Right lobe of liver (tissue), 6 donors: ENCODE measurements at regions not wholly inside any gene's neighbourhood (a gene's known extent, or its start where the extent isn't known, plus 50 kb on each side); places are given as distances from the start of the nearest gene placed in this dataset.
"Not testable (repeated sequence)": the region's sequence is repeated elsewhere in the genome, so short reads cannot be mapped to it uniquely, and the experiment has no call there.

Experiments used
- ATAC-seq, 4 donors: fragments of 200-7000 bp; cut with Tn5 transposase; one replicate each; pipeline ENCODE4 v1.9.1; 2020; ENCODE audit warnings: mild to moderate bottlenecking in 4 of 4, moderate library complexity in 4 of 4
- DNase-seq, 3 donors: peaks; one replicate each; pipeline ENCODE4 v3.0.0-alpha.2; 2020
- H3K27ac ChIP-seq, 3 donors: fragments of 200-600 bp; one replicate each; pipeline ENCODE4 v1.8.0; 2022
- H3K27me3 ChIP-seq, 2 donors: fragments of 200-600 bp; one replicate each; pipeline ENCODE4 v1.8.0; 2022
- H3K36me3 ChIP-seq, 4 donors: fragments of 200-600 bp; sonication (generic) in 1 of 4; one replicate each; pipeline versions ENCODE4 v1.5.1 to v1.8.0; 2017 to 2022; ENCODE audit warnings: control low read depth in 1 of 4
- H3K4me1 ChIP-seq, 4 donors: fragments of 200-600 bp; sonication (generic) in 1 of 4; one replicate each; pipeline versions ENCODE4 v1.5.1 to v1.8.0; 2017 to 2022; ENCODE audit warnings: control low read depth in 1 of 4
- H3K4me3 ChIP-seq, 3 donors: fragments of 200-600 bp; one replicate each; pipeline ENCODE4 v1.8.0; 2022
- H3K9me3 ChIP-seq, 4 donors: fragments of 200-600 bp; sonication (generic) in 1 of 4; one replicate each; pipeline versions ENCODE4 v1.5.1 to v1.8.0; 2017 to 2022; ENCODE audit warnings: control low read depth in 1 of 4
- POLR2A ChIP-seq: fragments of 450-650 bp; IDR thresholded peaks from one replicate; pipeline ENCODE4 v1.6.1; 2017; ENCODE audit warnings: antibody characterized with exemption, mild to moderate bottlenecking
- WGBS: methylation state at CpG from one replicate; pipeline ENCODE4 v1.1.6; 2018; ENCODE audit warnings: low coverage, low lambda C conversion rate; ENCODE audit not compliant: insufficient coverage; ENCODE audit errors: missing lambda C conversion rate; 5-methylcytosine and 5-hydroxymethylcytosine counted together
- intact Hi-C, 2 donors: fragments of 100-400 bp; cut with DNase I; formaldehyde crosslinking; loops; one replicate each; pipeline versions ENCODE4 v1.11.2 to v1.14.1; 2022
- TF ChIP-seq, protein P1 (sequence below), 4 donors: fragments of 200-600 bp in 3 of 4; fragments of 450-650 bp in 1 of 4; IDR thresholded peaks; one replicate each; pipeline versions ENCODE4 v1.5.1 to v1.8.0; 2016 to 2022; ENCODE audit warnings: antibody characterized with exemption in 4 of 4, mild to moderate bottlenecking in 2 of 4
- donor health status: DM: no; HTN: yes; CAD: no.
- donor health status: DM: no; HTN: no; CAD: no.
- donor health status: DM: no; HTN: no; CAD: no.
- donor health status: DM: no; HTN: yes; CAD: no.
- donor health status: DM: no; HTN: yes; CAD: no.

DNA sequence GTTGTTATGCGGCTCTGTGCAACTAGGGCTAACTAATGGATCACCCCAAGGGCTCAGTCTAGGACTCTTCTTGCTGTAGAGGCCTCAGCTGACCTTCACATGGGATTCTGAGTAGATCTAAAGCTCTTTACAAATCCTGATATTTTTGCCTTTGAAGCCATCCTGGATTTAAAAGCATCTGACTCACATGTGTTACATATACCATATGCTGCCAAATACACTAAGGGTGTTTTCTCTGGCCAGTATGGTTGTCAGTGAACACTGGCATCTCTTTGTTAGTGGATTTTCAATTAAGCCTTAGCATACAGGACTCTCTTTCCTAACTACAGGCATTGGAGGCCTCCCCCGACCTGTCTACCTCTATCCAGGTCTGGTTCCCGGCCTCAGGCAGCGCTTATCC lies 992.8 kb upstream of the FANCL start:
- H3K4me1 ChIP-seq = peaks cover 0 to 8% (median 0%) of the 10 kb centered on the region in 4 donors
- intact Hi-C loops = no loop called here
- no peak overlapping the region for H3K27ac ChIP-seq
- 65% methylated on average over 3 of the region's 4 CpGs for WGBS
- DNase-seq (no peak), ATAC-seq (no peak)
- no peak overlapping the region for H3K4me3 ChIP-seq
- H3K27me3 ChIP-seq = no peaks in the 10 kb centered on the region
- H3K9me3 ChIP-seq = no peaks in the 10 kb centered on the region
- no peaks in the 10 kb centered on the region for H3K36me3 ChIP-seq
- TF ChIP-seq, protein P1, sequence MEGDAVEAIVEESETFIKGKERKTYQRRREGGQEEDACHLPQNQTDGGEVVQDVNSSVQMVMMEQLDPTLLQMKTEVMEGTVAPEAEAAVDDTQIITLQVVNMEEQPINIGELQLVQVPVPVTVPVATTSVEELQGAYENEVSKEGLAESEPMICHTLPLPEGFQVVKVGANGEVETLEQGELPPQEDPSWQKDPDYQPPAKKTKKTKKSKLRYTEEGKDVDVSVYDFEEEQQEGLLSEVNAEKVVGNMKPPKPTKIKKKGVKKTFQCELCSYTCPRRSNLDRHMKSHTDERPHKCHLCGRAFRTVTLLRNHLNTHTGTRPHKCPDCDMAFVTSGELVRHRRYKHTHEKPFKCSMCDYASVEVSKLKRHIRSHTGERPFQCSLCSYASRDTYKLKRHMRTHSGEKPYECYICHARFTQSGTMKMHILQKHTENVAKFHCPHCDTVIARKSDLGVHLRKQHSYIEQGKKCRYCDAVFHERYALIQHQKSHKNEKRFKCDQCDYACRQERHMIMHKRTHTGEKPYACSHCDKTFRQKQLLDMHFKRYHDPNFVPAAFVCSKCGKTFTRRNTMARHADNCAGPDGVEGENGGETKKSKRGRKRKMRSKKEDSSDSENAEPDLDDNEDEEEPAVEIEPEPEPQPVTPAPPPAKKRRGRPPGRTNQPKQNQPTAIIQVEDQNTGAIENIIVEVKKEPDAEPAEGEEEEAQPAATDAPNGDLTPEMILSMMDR (IDR thresholded peaks at IDR 0.05) = no peak
- no peak for TF ChIP-seq POLR2A

DNA sequence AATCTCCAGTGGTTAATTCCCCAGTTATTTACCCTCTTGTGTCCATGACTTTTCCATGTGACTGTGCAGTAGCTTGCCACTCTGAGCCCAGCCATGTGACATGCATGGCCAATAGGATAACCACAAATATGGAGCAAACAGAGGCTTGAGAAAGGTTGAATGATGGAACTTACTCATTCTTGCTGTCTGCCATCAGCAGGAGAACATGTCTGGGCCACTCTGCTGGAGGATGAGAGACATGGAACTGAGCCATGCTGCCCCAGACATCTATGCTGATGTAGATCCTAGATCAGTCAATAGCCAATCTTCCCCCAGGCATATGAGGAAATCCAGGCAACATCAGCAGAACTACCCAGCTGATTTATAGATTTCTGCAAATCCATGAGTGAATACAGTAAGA lies 992.3 kb upstream of the FANCL start:
- DNase-seq = no peak
- no peak for ATAC-seq
- TF ChIP-seq, protein P1 (IDR thresholded peaks at IDR 0.05) = no peak
- TF ChIP-seq POLR2A = no peak
- Histone ChIP-seq H3K27me3 (no peaks in the 10 kb centered on the region), H3K27ac (no peak overlapping the region), H3K4me3 (no peak overlapping the region), H3K4me1 (peaks cover 0 to 5% (median 0%) of the 10 kb centered on the region in 4 donors), H3K9me3 (no peaks in the 10 kb centered on the region), H3K36me3 (no peaks in the 10 kb centered on the region)
- intact Hi-C loops = no loop called here

DNA sequence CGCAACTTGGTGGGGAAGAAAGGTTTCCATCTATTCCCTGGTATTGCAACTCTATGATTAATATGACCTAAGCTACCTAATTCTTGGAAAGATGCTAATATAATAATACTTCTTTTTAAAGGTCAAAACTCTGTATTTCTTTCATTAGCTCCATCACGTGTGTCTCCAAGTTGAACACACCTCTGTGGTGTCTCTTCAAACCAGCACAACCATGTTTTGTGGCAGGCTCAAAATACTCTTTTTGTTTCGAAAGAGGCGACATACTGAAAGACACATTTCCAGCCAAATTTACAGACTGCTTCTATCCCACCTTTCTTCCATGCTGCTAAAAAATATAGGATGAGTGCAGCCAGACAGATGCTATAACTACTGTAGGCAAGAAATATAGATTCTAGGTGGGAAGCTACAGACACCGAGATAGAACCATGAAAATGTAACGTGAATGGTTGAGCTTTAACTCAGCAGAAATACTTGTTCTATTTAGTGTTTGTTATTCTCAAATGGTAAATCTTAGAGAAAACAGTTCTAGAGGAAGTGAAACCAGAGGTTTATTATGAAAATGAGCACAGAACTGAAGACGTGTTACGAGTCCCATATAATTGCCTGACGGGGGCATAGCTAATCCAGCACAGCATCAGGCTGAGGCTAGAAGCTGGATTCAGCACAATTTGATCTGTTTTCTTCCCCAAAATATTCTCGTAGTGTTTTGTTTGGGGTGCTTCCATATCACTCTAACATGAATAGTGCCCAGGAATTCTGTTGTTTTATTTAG lies 991.5 kb upstream of the FANCL start:
- Histone ChIP-seq H3K9me3 (no peaks in the 10 kb centered on the region), H3K4me1 (no peaks in the 10 kb centered on the region), H3K36me3 (no peaks in the 10 kb centered on the region), H3K27me3 (no peaks in the 10 kb centered on the region), H3K4me3 (no peak overlapping the region), H3K27ac (no peak overlapping the region)
- no peak for DNase-seq
- TF ChIP-seq, protein P1 (IDR thresholded peaks at IDR 0.05) = no peak
- no peak for TF ChIP-seq POLR2A
- ATAC-seq = no peak
- intact Hi-C loops = no loop called here
- WGBS = 61% methylated on average over 10 of the region's 10 CpGs

DNA sequence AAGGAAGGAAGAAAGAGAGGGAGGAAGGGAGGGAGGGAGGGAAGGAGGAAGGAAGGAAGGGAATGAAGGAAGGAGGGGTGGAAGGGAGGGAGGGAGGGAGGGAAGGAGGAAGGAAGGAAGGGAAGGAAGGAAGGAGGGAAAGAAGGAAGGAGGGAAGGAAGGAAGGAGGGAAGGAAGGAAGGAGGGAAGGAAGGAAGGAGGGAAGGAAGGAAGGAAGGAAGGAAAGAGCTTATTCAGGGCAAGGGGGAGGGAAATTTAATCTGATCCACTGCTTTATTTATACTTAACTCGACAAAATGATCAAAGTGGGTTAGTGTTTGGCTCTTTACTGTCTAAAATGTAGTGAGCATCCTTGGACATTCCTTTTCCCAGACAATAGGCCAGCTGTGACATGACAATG lies 985.2 kb upstream of the FANCL start:
- ATAC-seq, H3K4me3 ChIP-seq, H3K27ac ChIP-seq, intact Hi-C loops, DNase-seq, H3K9me3 ChIP-seq, H3K27me3 ChIP-seq, H3K4me1 ChIP-seq, H3K36me3 ChIP-seq: not testable (repeated sequence)
- WGBS = 40% methylated on average over 1 of the region's 1 CpG

DNA sequence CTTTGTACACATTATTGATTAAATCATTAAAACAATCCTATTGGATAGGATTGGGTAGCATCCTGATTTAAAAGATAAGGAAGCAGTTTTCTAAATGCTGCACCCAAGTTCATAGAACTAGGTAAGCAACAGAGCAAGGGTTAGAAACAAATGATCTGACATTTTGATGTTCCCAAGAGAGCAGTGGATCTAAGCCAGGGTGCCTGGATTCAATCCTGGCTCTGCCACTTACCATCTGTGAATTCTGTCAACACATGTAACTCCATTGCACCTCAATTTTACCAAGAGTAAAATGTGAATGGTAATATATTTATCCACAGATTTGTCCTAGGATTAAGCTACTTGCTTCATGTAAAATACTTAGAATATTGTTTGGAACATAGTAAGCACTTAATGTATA lies 982.6 kb upstream of the FANCL start:
- ATAC-seq (no peak), DNase-seq (no peak)
- H3K36me3 ChIP-seq = no peaks in the 10 kb centered on the region
- no peak for TF ChIP-seq POLR2A
- TF ChIP-seq, protein P1 (IDR thresholded peaks at IDR 0.05) = no peak
- no peak overlapping the region for H3K4me3 ChIP-seq
- H3K9me3 ChIP-seq = no peaks in the 10 kb centered on the region
- H3K27ac ChIP-seq = no peak overlapping the region
- intact Hi-C loops = no loop called here
- no peaks in the 10 kb centered on the region for H3K4me1 ChIP-seq
- H3K27me3 ChIP-seq = no peaks in the 10 kb centered on the region
